Keratinocyte (primary cell): ENCODE measurements at regions not wholly inside any gene's neighbourhood (a gene's known extent, or its start where the extent isn't known, plus 50 kb on each side); places are given as distances from the start of the nearest gene placed in this dataset.

Experiments
- EZH2 ChIP-seq: IDR thresholded peaks from one replicate; pipeline ENCODE4 v1.6.1; 2012; ENCODE audit warnings: inconsistent platforms, mild to moderate bottlenecking, low read length, moderate library complexity
- TF ChIP-seq, protein P1 (sequence below), 3 experiments: IDR thresholded peaks in 1 of 3; conservative IDR thresholded peaks in 1 of 3; optimal IDR thresholded peaks in 1 of 3; 2 replicates in 2 of 3; 3 replicates in 1 of 3; pipeline versions ENCODE3 to v1.5.1; 2011; ENCODE audit warnings: low read length in 3 of 3, mild to moderate bottlenecking in 3 of 3, moderate library complexity in 2 of 3, control low read depth in 1 of 3, inconsistent platforms in 1 of 3; ENCODE audit not compliant: insufficient read depth in 2 of 3; ENCODE audit errors: extremely low read depth in 1 of 3

DNA sequence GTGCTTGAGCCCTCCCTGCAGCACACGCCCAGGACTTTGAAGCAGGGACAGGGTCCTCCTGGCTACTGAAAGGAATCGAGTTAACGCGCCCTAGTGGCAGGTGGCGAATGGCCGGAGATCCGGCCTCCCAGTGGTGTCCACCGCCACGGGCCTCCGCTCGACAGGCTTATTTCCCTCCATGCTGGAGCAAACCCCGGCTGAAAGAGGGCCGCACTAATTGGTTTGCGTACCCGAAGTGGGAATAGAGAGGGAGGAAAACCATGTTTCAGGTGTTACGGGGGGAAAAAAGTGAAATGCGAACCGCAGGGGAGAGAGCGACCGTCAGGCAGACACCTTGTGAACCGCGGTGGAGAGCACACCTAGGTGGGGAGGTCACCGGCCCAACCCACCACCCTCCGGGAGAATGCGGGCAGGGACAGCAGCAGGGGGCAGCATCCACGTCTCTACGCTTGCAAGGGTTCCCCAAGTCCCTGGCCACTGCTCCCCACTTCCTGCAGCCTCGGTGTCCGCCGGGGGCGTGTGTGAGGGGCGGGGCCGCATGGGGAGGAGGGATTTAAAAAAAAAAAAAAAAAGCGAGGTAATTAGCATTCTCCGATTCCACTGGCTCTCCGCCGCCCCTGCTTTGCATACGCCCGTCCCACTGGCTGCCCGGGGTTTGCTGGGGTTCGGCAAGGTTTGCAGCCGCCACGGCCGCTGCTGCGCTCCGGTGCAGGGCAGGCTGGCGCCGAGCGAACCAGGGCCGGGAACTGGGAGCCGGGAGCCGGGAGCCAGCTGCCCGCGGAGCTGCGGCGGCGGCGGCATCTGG, 224.6 kb upstream of the CRY1 start:
- TF ChIP-seq, protein P1, sequence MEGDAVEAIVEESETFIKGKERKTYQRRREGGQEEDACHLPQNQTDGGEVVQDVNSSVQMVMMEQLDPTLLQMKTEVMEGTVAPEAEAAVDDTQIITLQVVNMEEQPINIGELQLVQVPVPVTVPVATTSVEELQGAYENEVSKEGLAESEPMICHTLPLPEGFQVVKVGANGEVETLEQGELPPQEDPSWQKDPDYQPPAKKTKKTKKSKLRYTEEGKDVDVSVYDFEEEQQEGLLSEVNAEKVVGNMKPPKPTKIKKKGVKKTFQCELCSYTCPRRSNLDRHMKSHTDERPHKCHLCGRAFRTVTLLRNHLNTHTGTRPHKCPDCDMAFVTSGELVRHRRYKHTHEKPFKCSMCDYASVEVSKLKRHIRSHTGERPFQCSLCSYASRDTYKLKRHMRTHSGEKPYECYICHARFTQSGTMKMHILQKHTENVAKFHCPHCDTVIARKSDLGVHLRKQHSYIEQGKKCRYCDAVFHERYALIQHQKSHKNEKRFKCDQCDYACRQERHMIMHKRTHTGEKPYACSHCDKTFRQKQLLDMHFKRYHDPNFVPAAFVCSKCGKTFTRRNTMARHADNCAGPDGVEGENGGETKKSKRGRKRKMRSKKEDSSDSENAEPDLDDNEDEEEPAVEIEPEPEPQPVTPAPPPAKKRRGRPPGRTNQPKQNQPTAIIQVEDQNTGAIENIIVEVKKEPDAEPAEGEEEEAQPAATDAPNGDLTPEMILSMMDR (optimal IDR thresholded peaks at IDR 0.05 in 1 of 3, IDR thresholded peaks at IDR 0.05 in 1 of 3, conservative IDR thresholded peaks at IDR 0.05 in 1 of 3; ENCODE audit: extremely low read depth in 1 of 3, insufficient read depth in 2 of 3, low read length in 3 of 3) = peak in 2 of 3 experiments; percentile 22 to 65
- no peak for TF ChIP-seq EZH2
